GM23338 (cell line): ENCODE measurements at regions not wholly inside any gene's neighbourhood (a gene's known extent, or its start where the extent isn't known, plus 50 kb on each side); places are given as distances from the start of the nearest gene placed in this dataset.
A peak's percentile ranks its signal among the peaks of the same experiment; 100 is the strongest.

Experiments
- ATAC-seq: fragments of 200-7000 bp; cut with Tn5 transposase; 3 replicates; pipeline ENCODE4 v1.9.1; 2020
- DNase-seq: peaks from one replicate; pipeline ENCODE4 v3.0.0-alpha.2; 2015; ENCODE audit warnings: low spot score
- H2AFZ ChIP-seq: fragments of 200-600 bp; sonication (generic); 2 replicates; pipeline ENCODE4 v1.8.0; 2016; ENCODE audit warnings: antibody characterized with exemption, mild to moderate bottlenecking, moderate library complexity
- H3F3A ChIP-seq: fragments of 200-600 bp; sonication (generic); replicated peaks from 2 replicates; pipeline ENCODE4 v1.8.0; 2017; ENCODE audit warnings: antibody characterized with exemption, mixed run types, low read depth
- H3K27ac ChIP-seq: fragments of 200-600 bp; sonication (generic); 2 replicates; pipeline ENCODE4 v1.6.1; 2016; ENCODE audit warnings: low read depth
- H3K27me3 ChIP-seq: fragments of 200-600 bp; sonication (generic); 2 replicates; pipeline ENCODE4 v1.8.0; 2016; ENCODE audit warnings: mild to moderate bottlenecking, mixed run types, moderate library complexity; ENCODE audit not compliant: insufficient read depth
- H3K36me3 ChIP-seq: fragments of 200-600 bp; sonication (generic); 2 replicates; pipeline ENCODE4 v1.8.0; 2016; ENCODE audit warnings: mild to moderate bottlenecking; ENCODE audit not compliant: insufficient read depth
- H3K4me1 ChIP-seq: fragments of 200-600 bp; sonication (generic); 2 replicates; pipeline ENCODE4 v1.8.0; 2016; ENCODE audit warnings: mild to moderate bottlenecking, moderate library complexity; ENCODE audit not compliant: insufficient read depth
- H3K4me2 ChIP-seq: fragments of 200-600 bp; sonication (generic); 2 replicates; pipeline ENCODE4 v1.7.1; 2017; ENCODE audit warnings: mixed run types
- H3K4me3 ChIP-seq: fragments of 200-600 bp; sonication (generic); 2 replicates; pipeline ENCODE4 v1.6.1; 2016; ENCODE audit warnings: mixed run types
- H3K79me2 ChIP-seq: fragments of 200-600 bp; sonication (generic); replicated peaks from 2 replicates; pipeline ENCODE4 v1.8.0; 2017; ENCODE audit warnings: mild to moderate bottlenecking; ENCODE audit not compliant: insufficient read depth
- H3K9me2 ChIP-seq: fragments of 200-600 bp; sonication (generic); 2 replicates; pipeline ENCODE4 v1.8.0; 2017; ENCODE audit not compliant: insufficient read depth
- H4K20me1 ChIP-seq: fragments of 200-600 bp; sonication (generic); replicated peaks from 2 replicates; pipeline ENCODE4 v1.8.0; 2017; ENCODE audit warnings: mild to moderate bottlenecking; ENCODE audit not compliant: insufficient read depth
- H3K27ac Mint-ChIP-seq: 2 replicates; pipeline ENCODE4 v1.8.0; 2020; ENCODE audit warnings: inconsistent platforms, mild to moderate bottlenecking, moderate library complexity, mixed read lengths
- H3K27me3 Mint-ChIP-seq: 3 replicates; pipeline ENCODE4 v1.8.0; 2022; ENCODE audit warnings: low read depth, mild to moderate bottlenecking, moderate library complexity, mixed read lengths, inconsistent platforms; ENCODE audit not compliant: insufficient read depth, poor library complexity
- H3K36me3 Mint-ChIP-seq: 3 replicates; pipeline ENCODE4 v1.8.0; 2021; ENCODE audit warnings: low read depth, mild to moderate bottlenecking, inconsistent platforms, moderate library complexity, mixed read lengths
- H3K4me1 Mint-ChIP-seq: 3 replicates; pipeline ENCODE4 v1.8.0; 2020; ENCODE audit warnings: mild to moderate bottlenecking, inconsistent platforms, mixed read lengths
- H3K4me3 Mint-ChIP-seq: 3 replicates; pipeline ENCODE4 v1.8.0; 2021; ENCODE audit warnings: moderate library complexity, mild to moderate bottlenecking, inconsistent platforms, mixed read lengths
- H3K9me3 Mint-ChIP-seq: 3 replicates; pipeline ENCODE4 v1.8.0; 2020; ENCODE audit warnings: moderate library complexity, mild to moderate bottlenecking, inconsistent platforms, mixed read lengths
- EZH2phosphoT487 ChIP-seq: fragments of 200-600 bp; sonication (generic); IDR thresholded peaks from one replicate; pipeline ENCODE4 v1.8.1; 2018; ENCODE audit warnings: antibody characterized with exemption; ENCODE audit not compliant: unreplicated experiment
- JUNB ChIP-seq: IDR thresholded peaks from one replicate; pipeline ENCODE4 v1.6.1; 2016; ENCODE audit warnings: antibody characterized with exemption; ENCODE audit not compliant: unreplicated experiment
- NANOG ChIP-seq: IDR thresholded peaks from 2 replicates; pipeline ENCODE4 v1.6.1; 2016; ENCODE audit warnings: antibody characterized with exemption, borderline replicate concordance
- POLR2AphosphoS5 ChIP-seq: IDR thresholded peaks from 2 replicates; pipeline ENCODE4 v1.6.1; 2016; ENCODE audit warnings: antibody characterized with exemption, low read depth
- ZNF114 ChIP-seq: fragments of 250-450 bp; sonication (Bioruptor Pico); IDR thresholded peaks from 2 replicates; pipeline ENCODE4 v1.5.0; 2020; ENCODE audit warnings: mild to moderate bottlenecking, moderate library complexity
- TF ChIP-seq, protein P1 (sequence below): IDR thresholded peaks from one replicate; pipeline ENCODE4 v1.6.1; 2018; ENCODE audit warnings: antibody characterized with exemption; ENCODE audit not compliant: unreplicated experiment
- TF ChIP-seq, protein P2 (sequence below), 2 experiments: fragments of 200-600 bp in 1 of 2; sonication (generic) in 1 of 2; conservative IDR thresholded peaks; 2 replicates each; pipeline versions ENCODE4 v1.5.1 to v1.6.1; 2016 to 2017; ENCODE audit warnings: antibody characterized with exemption in 2 of 2, low read depth in 2 of 2, mild to moderate bottlenecking in 2 of 2, moderate library complexity in 1 of 2
- TF ChIP-seq, protein P3 (sequence below): IDR thresholded peaks from 2 replicates; pipeline ENCODE4 v1.6.1; 2016; ENCODE audit warnings: antibody characterized with exemption

DNA sequence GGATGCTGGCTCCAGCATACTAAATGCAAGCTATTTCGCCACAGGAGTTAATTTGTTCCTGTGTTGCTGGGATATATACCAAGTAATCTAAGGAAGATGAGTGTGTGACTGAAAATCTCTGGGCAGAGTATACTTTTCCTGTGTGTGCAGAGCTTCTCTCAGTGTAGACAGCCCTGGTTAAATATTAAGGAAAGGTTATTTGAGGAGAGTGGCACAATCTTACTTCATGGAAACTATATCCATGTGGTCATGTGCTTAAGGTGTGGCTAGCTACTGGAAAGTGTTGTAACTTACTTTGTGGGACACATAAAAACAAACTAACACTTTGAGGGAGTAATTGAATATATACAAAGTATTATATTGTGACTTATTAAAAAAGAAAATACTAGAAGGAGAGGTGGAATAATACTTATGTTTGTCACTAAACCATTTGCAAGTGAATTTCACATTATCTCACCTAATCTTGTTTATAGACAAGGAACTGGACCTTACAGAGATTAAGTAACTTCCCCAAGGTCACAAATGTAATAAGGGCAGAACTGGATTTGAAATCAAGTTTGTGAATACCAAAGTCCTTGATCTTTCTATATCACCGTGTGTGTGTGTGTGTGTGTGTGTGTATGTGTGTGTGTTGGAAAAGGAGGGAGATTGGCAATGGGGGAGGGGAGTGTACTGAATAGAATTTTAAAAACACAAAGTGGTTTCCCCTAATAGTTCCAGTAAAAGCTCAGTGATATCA is 408.2 kb upstream of the NR3C2 start:
- Histone ChIP-seq H3K4me1 (peaks cover 11% of the 10 kb centered on the region; the same call in 1 of the 2 replicates), H3K4me2 (no peak overlapping the region), H3K36me3 (no peaks in the 10 kb centered on the region), H3K27ac (no peak overlapping the region), H3F3A (no peaks in the 10 kb centered on the region), H3K27me3 (no peaks in the 10 kb centered on the region), H4K20me1 (no peaks in the 10 kb centered on the region), H2AFZ (no peak overlapping the region; the same call in 1 of the 2 replicates), H3K4me3 (no peak overlapping the region), H3K9me2 (0 out of 2 replicates have a peak, but pooled peaks cover 4% of the 10 kb centered on the region), H3K79me2 (no peaks in the 10 kb centered on the region)
- no peak for ATAC-seq
- peaks cover 3% of the 10 kb centered on the region; the same call in 2 of the 3 replicates for H3K4me1 Mint-ChIP-seq
- DNase-seq, result no peak
- no peaks in the 10 kb centered on the region for H3K36me3 Mint-ChIP-seq
- peak overlapping the region; percentile 44; the same call in 1 of the 2 replicates for H3K27ac Mint-ChIP-seq
- no peaks in the 10 kb centered on the region for H3K27me3 Mint-ChIP-seq
- no peak for TF ChIP-seq NANOG
- TF ChIP-seq, protein P1, sequence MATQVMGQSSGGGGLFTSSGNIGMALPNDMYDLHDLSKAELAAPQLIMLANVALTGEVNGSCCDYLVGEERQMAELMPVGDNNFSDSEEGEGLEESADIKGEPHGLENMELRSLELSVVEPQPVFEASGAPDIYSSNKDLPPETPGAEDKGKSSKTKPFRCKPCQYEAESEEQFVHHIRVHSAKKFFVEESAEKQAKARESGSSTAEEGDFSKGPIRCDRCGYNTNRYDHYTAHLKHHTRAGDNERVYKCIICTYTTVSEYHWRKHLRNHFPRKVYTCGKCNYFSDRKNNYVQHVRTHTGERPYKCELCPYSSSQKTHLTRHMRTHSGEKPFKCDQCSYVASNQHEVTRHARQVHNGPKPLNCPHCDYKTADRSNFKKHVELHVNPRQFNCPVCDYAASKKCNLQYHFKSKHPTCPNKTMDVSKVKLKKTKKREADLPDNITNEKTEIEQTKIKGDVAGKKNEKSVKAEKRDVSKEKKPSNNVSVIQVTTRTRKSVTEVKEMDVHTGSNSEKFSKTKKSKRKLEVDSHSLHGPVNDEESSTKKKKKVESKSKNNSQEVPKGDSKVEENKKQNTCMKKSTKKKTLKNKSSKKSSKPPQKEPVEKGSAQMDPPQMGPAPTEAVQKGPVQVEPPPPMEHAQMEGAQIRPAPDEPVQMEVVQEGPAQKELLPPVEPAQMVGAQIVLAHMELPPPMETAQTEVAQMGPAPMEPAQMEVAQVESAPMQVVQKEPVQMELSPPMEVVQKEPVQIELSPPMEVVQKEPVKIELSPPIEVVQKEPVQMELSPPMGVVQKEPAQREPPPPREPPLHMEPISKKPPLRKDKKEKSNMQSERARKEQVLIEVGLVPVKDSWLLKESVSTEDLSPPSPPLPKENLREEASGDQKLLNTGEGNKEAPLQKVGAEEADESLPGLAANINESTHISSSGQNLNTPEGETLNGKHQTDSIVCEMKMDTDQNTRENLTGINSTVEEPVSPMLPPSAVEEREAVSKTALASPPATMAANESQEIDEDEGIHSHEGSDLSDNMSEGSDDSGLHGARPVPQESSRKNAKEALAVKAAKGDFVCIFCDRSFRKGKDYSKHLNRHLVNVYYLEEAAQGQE, result no peak
- TF ChIP-seq POLR2AphosphoS5, result no peak
- TF ChIP-seq, protein P2, sequence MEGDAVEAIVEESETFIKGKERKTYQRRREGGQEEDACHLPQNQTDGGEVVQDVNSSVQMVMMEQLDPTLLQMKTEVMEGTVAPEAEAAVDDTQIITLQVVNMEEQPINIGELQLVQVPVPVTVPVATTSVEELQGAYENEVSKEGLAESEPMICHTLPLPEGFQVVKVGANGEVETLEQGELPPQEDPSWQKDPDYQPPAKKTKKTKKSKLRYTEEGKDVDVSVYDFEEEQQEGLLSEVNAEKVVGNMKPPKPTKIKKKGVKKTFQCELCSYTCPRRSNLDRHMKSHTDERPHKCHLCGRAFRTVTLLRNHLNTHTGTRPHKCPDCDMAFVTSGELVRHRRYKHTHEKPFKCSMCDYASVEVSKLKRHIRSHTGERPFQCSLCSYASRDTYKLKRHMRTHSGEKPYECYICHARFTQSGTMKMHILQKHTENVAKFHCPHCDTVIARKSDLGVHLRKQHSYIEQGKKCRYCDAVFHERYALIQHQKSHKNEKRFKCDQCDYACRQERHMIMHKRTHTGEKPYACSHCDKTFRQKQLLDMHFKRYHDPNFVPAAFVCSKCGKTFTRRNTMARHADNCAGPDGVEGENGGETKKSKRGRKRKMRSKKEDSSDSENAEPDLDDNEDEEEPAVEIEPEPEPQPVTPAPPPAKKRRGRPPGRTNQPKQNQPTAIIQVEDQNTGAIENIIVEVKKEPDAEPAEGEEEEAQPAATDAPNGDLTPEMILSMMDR (conservative IDR thresholded peaks at IDR 0.05; ENCODE audit: low read depth in 2 of 2), result no peak
- TF ChIP-seq, protein P3, sequence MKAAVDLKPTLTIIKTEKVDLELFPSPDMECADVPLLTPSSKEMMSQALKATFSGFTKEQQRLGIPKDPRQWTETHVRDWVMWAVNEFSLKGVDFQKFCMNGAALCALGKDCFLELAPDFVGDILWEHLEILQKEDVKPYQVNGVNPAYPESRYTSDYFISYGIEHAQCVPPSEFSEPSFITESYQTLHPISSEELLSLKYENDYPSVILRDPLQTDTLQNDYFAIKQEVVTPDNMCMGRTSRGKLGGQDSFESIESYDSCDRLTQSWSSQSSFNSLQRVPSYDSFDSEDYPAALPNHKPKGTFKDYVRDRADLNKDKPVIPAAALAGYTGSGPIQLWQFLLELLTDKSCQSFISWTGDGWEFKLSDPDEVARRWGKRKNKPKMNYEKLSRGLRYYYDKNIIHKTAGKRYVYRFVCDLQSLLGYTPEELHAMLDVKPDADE, result no peak
- no peak overlapping the region for H3K4me3 Mint-ChIP-seq
- peaks cover 4% of the 10 kb centered on the region; the same call in 1 of the 3 replicates for H3K9me3 Mint-ChIP-seq

DNA sequence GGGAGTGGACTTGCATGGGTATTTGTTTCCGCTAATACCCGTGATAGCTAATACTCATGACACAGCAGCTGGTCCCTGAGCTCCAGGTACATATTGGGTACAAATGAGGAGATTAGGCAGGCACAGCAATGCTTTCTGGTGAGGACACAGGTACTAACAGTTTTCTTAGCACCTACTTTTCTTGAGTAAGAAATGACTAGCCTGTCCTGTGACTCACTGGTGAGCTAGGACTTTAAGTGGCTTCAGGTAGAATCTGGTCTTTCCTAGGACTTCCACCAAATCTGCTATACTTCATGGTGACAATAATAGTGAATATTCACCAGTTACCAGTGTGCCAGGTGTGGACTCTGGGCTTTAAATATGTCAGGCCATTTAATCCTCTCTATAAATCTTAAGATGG is 407.4 kb upstream of the NR3C2 start:
- Histone ChIP-seq H3F3A (no peaks in the 10 kb centered on the region), H3K4me3 (no peak overlapping the region), H3K79me2 (no peaks in the 10 kb centered on the region), H4K20me1 (no peaks in the 10 kb centered on the region), H3K4me1 (peaks cover 11% of the 10 kb centered on the region; the same call in 1 of the 2 replicates), H3K36me3 (no peaks in the 10 kb centered on the region), H2AFZ (peak overlapping the region; percentile 39; the same call in 1 of the 2 replicates), H3K27me3 (no peaks in the 10 kb centered on the region), H3K27ac (no peak overlapping the region), H3K4me2 (no peak overlapping the region), H3K9me2 (0 out of 2 replicates have a peak, but pooled peaks cover 4% of the 10 kb centered on the region)
- Mint-ChIP-seq H3K27me3 (no peaks in the 10 kb centered on the region), H3K4me3 (no peak overlapping the region), H3K4me1 (peaks cover 3% of the 10 kb centered on the region; the same call in 2 of the 3 replicates), H3K27ac (no peak overlapping the region), H3K36me3 (no peaks in the 10 kb centered on the region), H3K9me3 (peaks cover 2% of the 10 kb centered on the region; the same call in 1 of the 3 replicates)
- DNase-seq (no peak), ATAC-seq (no peak)
- no peak for TF ChIP-seq ZNF114
- TF ChIP-seq, protein P1, result no peak
- no peak for TF ChIP-seq JUNB
- TF ChIP-seq POLR2AphosphoS5, result no peak
- TF ChIP-seq, protein P3, result no peak
- no peak for TF ChIP-seq EZH2phosphoT487
